ENCODE measurements at regions not wholly inside any gene's neighbourhood (a gene's known extent, or its start where the extent isn't known, plus 50 kb on each side); places are given as distances from the start of the nearest gene placed in this dataset.

DNA sequence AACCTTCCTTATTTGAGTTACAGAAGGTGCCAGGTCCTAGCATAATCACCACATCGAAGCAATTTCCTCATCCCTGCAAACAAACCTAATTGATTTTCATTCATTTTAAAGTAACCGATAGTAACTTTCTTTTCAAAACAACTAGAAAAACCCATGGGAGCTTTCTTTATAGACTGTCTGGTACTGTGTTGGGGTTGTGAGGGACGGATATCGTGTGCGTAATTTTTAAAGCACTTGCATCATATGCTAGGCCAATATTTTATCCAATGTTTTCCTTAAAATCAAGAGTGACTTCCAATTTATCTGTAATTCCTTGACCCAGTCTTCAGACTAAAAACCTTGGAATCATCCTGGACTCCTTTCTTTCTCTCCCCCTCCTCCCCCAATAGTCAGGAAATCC lies 271.5 kb upstream of the SESN3 start:
- TF ChIP-seq FOXM1 (IDR thresholded peaks at IDR 0.05; ENCODE audit: low read depth): no peak
- TF ChIP-seq MXI1 (IDR thresholded peaks at IDR 0.05; ENCODE audit: low read depth, low read length): no peak
- no peak for TF ChIP-seq RAD21 (IDR thresholded peaks at IDR 0.05; ENCODE audit: low read length)
- TF ChIP-seq, protein P1, sequence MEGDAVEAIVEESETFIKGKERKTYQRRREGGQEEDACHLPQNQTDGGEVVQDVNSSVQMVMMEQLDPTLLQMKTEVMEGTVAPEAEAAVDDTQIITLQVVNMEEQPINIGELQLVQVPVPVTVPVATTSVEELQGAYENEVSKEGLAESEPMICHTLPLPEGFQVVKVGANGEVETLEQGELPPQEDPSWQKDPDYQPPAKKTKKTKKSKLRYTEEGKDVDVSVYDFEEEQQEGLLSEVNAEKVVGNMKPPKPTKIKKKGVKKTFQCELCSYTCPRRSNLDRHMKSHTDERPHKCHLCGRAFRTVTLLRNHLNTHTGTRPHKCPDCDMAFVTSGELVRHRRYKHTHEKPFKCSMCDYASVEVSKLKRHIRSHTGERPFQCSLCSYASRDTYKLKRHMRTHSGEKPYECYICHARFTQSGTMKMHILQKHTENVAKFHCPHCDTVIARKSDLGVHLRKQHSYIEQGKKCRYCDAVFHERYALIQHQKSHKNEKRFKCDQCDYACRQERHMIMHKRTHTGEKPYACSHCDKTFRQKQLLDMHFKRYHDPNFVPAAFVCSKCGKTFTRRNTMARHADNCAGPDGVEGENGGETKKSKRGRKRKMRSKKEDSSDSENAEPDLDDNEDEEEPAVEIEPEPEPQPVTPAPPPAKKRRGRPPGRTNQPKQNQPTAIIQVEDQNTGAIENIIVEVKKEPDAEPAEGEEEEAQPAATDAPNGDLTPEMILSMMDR (IDR thresholded peaks at IDR 0.05): no peak
- TF ChIP-seq EZH2phosphoT487 (IDR thresholded peaks at IDR 0.05; ENCODE audit: borderline replicate concordance, low read depth): no peak
- no peak for TF ChIP-seq RCOR1 (IDR thresholded peaks at IDR 0.05; ENCODE audit: low read length)
- TF ChIP-seq, protein P2, sequence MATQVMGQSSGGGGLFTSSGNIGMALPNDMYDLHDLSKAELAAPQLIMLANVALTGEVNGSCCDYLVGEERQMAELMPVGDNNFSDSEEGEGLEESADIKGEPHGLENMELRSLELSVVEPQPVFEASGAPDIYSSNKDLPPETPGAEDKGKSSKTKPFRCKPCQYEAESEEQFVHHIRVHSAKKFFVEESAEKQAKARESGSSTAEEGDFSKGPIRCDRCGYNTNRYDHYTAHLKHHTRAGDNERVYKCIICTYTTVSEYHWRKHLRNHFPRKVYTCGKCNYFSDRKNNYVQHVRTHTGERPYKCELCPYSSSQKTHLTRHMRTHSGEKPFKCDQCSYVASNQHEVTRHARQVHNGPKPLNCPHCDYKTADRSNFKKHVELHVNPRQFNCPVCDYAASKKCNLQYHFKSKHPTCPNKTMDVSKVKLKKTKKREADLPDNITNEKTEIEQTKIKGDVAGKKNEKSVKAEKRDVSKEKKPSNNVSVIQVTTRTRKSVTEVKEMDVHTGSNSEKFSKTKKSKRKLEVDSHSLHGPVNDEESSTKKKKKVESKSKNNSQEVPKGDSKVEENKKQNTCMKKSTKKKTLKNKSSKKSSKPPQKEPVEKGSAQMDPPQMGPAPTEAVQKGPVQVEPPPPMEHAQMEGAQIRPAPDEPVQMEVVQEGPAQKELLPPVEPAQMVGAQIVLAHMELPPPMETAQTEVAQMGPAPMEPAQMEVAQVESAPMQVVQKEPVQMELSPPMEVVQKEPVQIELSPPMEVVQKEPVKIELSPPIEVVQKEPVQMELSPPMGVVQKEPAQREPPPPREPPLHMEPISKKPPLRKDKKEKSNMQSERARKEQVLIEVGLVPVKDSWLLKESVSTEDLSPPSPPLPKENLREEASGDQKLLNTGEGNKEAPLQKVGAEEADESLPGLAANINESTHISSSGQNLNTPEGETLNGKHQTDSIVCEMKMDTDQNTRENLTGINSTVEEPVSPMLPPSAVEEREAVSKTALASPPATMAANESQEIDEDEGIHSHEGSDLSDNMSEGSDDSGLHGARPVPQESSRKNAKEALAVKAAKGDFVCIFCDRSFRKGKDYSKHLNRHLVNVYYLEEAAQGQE (IDR thresholded peaks at IDR 0.05; ENCODE audit: low read depth, low read length): no peak
- no peak for TF ChIP-seq FOXJ3 (CRISPR knock-in tag; IDR thresholded peaks at IDR 0.05)
- TF ChIP-seq, protein P3, sequence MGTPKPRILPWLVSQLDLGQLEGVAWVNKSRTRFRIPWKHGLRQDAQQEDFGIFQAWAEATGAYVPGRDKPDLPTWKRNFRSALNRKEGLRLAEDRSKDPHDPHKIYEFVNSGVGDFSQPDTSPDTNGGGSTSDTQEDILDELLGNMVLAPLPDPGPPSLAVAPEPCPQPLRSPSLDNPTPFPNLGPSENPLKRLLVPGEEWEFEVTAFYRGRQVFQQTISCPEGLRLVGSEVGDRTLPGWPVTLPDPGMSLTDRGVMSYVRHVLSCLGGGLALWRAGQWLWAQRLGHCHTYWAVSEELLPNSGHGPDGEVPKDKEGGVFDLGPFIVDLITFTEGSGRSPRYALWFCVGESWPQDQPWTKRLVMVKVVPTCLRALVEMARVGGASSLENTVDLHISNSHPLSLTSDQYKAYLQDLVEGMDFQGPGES (IDR thresholded peaks at IDR 0.05; ENCODE audit: low read depth, low read length): no peak
- TF ChIP-seq POLR2AphosphoS5 (IDR thresholded peaks at IDR 0.05; ENCODE audit: low read depth, low read length): no peak
- TF ChIP-seq, protein P4, sequence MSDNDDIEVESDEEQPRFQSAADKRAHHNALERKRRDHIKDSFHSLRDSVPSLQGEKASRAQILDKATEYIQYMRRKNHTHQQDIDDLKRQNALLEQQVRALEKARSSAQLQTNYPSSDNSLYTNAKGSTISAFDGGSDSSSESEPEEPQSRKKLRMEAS (IDR thresholded peaks at IDR 0.05; ENCODE audit: low read depth): no peak
